Activated naive CD8-positive, alpha-beta T cell treated with anti-CD3 and anti-CD28 coated beads, Interleukin-2, amount 50 U/mL, for 24 hours (primary cell): ENCODE measurements at regions not wholly inside any gene's neighbourhood (a gene's known extent, or its start where the extent isn't known, plus 50 kb on each side); places are given as distances from the start of the nearest gene placed in this dataset.

Experiments used
- ATAC-seq: fragments of 150-1000 bp; cut with Tn5 transposase; one replicate; pipeline ENCODE4 v1.10.0; 2021
- DNase-seq: peaks from one replicate; pipeline ENCODE4 v3.0.0; 2021
- H3K27ac Mint-ChIP-seq: one replicate; pipeline ENCODE4 v1.8.0; 2021; ENCODE audit warnings: mild to moderate bottlenecking, mixed read lengths
- H3K27me3 Mint-ChIP-seq: one replicate; pipeline ENCODE4 v1.8.0; 2021; ENCODE audit warnings: mixed read lengths
- H3K36me3 Mint-ChIP-seq: one replicate; pipeline ENCODE4 v1.8.0; 2021; ENCODE audit warnings: low read depth, mixed read lengths
- H3K4me1 Mint-ChIP-seq: one replicate; pipeline ENCODE4 v1.8.0; 2021; ENCODE audit warnings: mixed read lengths
- H3K4me3 Mint-ChIP-seq: one replicate; pipeline ENCODE4 v1.8.0; 2021; ENCODE audit warnings: mild to moderate bottlenecking, moderate library complexity, mixed read lengths
- H3K9me3 Mint-ChIP-seq: one replicate; pipeline ENCODE4 v1.8.0; 2021; ENCODE audit warnings: mixed read lengths

- Mint-ChIP-seq H3K4me3 (no peak overlapping the region), H3K27me3 (peaks cover 7% of the 10 kb centered on the region), H3K27ac (no peak overlapping the region), H3K9me3 (no peaks in the 10 kb centered on the region), H3K4me1 (no peaks in the 10 kb centered on the region), H3K36me3 (no peaks in the 10 kb centered on the region)
- DNase-seq: no peak
- ATAC-seq: no peak
Observed at GRCh38 chr10:44757551-44758205, 153.5 kb upstream of the TMEM72 start.

GRCh38 chr10:44759122-44759521, 152.0 kb upstream of the TMEM72 start:
- Mint-ChIP-seq H3K4me1 (no peaks in the 10 kb centered on the region), H3K4me3 (no peak overlapping the region), H3K36me3 (no peaks in the 10 kb centered on the region), H3K27ac (no peak overlapping the region), H3K9me3 (no peaks in the 10 kb centered on the region), H3K27me3 (peaks cover 7% of the 10 kb centered on the region)
- ATAC-seq: no peak
- no peak for DNase-seq

DNA sequence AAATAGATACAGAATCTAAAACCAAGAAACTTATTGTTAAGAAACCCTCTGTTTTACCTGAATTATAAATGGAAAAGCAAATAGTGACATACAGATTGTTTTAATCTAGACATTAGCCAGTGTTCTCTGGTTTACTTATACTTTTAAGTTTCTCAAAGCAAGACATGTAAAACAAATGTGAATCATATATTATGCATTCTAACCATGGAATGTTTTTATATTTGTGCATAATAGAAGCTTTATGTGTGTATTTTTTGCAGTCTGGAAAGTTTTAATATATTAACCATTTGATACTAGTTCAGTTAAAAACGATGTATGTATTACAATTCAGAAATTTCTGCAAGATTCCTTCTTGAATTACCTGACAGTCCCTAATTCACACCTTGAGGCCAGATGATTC, 150.6 kb upstream of the TMEM72 start:
- no peaks in the 10 kb centered on the region for H3K36me3 Mint-ChIP-seq
- peaks cover 7% of the 10 kb centered on the region for H3K27me3 Mint-ChIP-seq
- no peaks in the 10 kb centered on the region for H3K9me3 Mint-ChIP-seq
- no peak overlapping the region for H3K27ac Mint-ChIP-seq
- DNase-seq (no peak), ATAC-seq (no peak)
- no peak overlapping the region for H3K4me3 Mint-ChIP-seq
- no peaks in the 10 kb centered on the region for H3K4me1 Mint-ChIP-seq

DNA sequence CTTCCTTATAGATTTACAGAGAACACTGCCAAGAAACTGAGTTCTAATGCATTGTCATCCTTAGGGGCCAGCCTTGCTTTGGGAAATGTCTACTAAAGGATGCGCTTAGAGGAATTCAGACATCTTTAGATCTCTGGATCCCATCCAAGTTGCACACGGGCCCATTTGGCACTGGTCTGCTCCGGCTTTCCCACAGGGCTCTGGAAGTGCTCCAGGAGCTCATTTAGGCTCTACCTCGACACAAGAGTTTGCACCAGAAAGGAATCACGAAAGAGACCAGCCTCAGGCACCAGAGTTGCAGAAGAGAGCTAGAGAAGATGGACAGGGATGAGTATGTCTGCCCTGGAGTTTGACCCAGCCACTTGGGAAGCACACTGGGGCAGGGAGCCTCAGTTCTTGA, 150.1 kb upstream of the TMEM72 start:
- Mint-ChIP-seq H3K27me3 (peaks cover 7% of the 10 kb centered on the region), H3K9me3 (no peaks in the 10 kb centered on the region), H3K4me1 (no peaks in the 10 kb centered on the region), H3K4me3 (no peak overlapping the region), H3K36me3 (no peaks in the 10 kb centered on the region), H3K27ac (no peak overlapping the region)
- ATAC-seq (no peak), DNase-seq (no peak)

DNA sequence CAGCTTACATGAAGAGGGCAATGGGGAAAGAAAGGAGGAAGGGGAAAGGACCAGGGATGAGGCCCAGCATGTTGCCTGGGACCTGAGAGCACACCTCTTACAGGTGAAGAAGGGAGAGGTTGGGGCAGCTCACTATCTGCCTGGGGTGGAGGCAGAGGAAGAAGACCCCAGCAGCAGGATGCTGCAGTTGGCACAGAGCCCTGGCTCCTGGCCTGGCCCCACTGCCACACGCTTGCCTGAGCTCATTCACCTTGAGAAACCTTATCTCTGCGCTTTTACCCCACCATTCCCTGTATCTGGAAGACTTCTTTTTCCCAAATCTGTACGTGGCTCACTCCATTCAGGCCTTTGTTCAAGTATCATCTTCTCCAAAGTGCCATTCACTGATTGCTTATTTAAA, 147.8 kb upstream of the TMEM72 start:
- no peak for ATAC-seq
- no peak overlapping the region for H3K27ac Mint-ChIP-seq
- no peak for DNase-seq
- H3K9me3 Mint-ChIP-seq: no peaks in the 10 kb centered on the region
- peaks cover 1% of the 10 kb centered on the region for H3K27me3 Mint-ChIP-seq
- no peak overlapping the region for H3K4me3 Mint-ChIP-seq
- no peaks in the 10 kb centered on the region for H3K36me3 Mint-ChIP-seq
- H3K4me1 Mint-ChIP-seq: no peaks in the 10 kb centered on the region

DNA sequence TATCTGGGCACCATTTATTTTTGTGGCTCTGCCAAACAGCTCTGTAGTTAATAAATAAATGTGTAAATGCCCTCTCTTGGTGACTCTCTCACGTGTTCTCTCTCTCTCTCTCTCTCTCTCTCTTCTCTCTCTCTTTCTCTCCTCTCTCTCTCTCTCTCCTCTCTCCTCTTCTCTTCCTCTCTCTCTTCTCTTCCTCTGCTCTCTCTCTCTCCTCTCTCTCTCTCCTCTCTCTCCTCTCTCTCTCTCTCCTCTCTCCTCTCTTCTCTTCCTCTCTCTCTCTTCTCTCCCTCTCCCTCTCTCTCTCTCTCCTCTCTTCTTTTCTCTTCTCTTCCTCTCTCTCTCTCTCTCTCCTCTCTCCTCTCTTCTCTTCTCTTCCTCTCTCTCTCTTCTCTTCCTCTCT, 145.8 kb upstream of the TMEM72 start:
- peaks cover 1% of the 10 kb centered on the region for H3K27me3 Mint-ChIP-seq
- H3K36me3 Mint-ChIP-seq: no peaks in the 10 kb centered on the region
- no peak overlapping the region for H3K4me3 Mint-ChIP-seq
- ATAC-seq (no peak), DNase-seq (no peak)
- no peak overlapping the region for H3K27ac Mint-ChIP-seq
- no peaks in the 10 kb centered on the region for H3K4me1 Mint-ChIP-seq
- H3K9me3 Mint-ChIP-seq: no peaks in the 10 kb centered on the region

DNA sequence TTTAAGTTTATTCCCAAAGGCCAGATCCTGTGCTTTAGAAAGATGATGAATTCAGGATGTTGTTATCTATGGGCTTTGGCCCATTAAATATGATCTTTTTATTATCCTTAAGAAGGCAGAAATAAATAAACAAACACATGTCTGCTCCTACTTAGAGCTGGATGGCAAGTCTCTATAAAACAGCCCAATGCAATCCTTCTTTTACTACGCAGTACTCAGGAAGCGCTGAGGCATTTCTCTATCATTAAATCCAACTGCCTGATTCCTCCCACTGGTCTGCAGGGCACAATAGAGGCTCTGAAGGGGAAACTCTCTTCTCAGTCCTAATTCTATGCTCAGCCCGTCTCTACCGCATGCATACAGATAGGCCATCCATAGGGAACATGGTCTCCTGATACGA, 144.5 kb upstream of the TMEM72 start:
- Mint-ChIP-seq H3K4me3 (no peak overlapping the region), H3K9me3 (no peaks in the 10 kb centered on the region), H3K27me3 (no peaks in the 10 kb centered on the region), H3K27ac (no peak overlapping the region), H3K4me1 (no peaks in the 10 kb centered on the region), H3K36me3 (no peaks in the 10 kb centered on the region)
- ATAC-seq: no peak
- no peak for DNase-seq

DNA sequence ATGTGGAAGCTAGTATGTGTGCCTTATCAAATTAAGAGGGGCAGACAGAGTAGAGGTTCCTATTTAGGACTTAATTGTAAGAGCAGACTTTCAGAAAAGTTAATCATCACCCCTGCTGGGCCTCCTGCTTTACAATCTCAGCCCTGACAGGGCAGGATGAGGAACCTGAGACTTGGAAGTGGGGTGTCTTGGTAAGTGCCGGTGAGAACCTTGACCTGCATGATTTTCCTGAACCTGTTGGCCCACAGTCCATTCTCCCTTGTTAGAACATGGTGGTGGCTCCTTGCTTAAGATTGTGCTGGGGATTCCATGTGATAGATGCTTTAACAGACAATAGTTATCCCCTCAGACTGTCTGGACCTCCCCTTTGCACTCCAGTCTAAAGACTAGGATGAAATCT, 141.7 kb upstream of the TMEM72 start:
- Mint-ChIP-seq H3K9me3 (no peaks in the 10 kb centered on the region), H3K27me3 (no peaks in the 10 kb centered on the region)
- ATAC-seq: no peak

DNA sequence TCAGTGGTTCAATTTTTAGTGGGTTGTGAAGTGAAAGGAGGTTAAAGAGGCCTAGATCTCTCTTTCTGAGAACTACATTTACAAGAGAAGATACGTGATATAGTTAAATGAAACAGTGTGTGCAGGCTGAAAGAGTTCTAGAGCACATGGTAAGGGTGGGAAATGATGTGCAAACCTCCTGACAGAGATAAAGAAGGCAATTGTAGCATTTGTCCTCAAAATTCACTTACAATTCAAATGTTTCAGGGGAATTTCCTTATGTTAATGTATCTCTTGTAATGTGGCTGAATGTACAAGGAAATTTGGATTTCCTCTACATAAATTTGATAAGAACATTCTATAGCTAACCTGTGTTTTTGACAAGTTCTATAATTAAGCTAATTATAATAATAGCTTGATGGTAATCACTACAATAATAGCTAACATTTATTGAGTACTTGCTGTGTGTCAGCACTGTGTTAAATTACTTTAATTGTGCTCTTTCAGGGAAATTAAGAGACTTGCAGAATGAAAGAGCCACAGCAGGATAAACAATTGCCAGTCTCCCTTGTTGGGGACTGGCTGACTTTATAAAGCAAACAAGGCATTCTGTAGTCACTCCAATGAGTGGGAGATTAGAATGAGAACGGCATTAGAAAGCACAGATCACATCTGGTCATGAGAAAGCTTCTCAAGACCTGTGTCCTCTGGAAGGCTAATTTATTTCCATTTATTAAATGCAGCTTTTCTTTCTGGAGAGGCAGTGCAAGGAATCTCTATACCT, 139.7 kb upstream of the TMEM72 start:
- H3K27ac Mint-ChIP-seq: no peak overlapping the region
- ATAC-seq (no peak), DNase-seq (no peak)
- H3K9me3 Mint-ChIP-seq: no peaks in the 10 kb centered on the region
- no peaks in the 10 kb centered on the region for H3K36me3 Mint-ChIP-seq
- H3K4me1 Mint-ChIP-seq: no peaks in the 10 kb centered on the region
- no peak overlapping the region for H3K4me3 Mint-ChIP-seq
- H3K27me3 Mint-ChIP-seq: no peaks in the 10 kb centered on the region

More for the DNA sequence above, 141.7 kb upstream of the TMEM72 start:
- H3K27ac Mint-ChIP-seq: no peak overlapping the region
- no peak overlapping the region for H3K4me3 Mint-ChIP-seq
- H3K4me1 Mint-ChIP-seq: no peaks in the 10 kb centered on the region
- no peak for DNase-seq
- H3K36me3 Mint-ChIP-seq: no peaks in the 10 kb centered on the region

GRCh38 chr10:44773565-44773964, 137.6 kb upstream of the TMEM72 start:
- Mint-ChIP-seq H3K27me3 (no peaks in the 10 kb centered on the region), H3K9me3 (no peaks in the 10 kb centered on the region), H3K4me3 (no peak overlapping the region), H3K36me3 (no peaks in the 10 kb centered on the region), H3K27ac (no peak overlapping the region), H3K4me1 (no peaks in the 10 kb centered on the region)
- no peak for ATAC-seq
- no peak for DNase-seq

GRCh38 chr10:44774676-44775401, 136.3 kb upstream of the TMEM72 start:
- Mint-ChIP-seq H3K27me3 (peaks cover 6% of the 10 kb centered on the region), H3K27ac (no peak overlapping the region), H3K9me3 (no peaks in the 10 kb centered on the region), H3K4me1 (no peaks in the 10 kb centered on the region), H3K4me3 (no peak overlapping the region), H3K36me3 (no peaks in the 10 kb centered on the region)
- no peak for ATAC-seq
- no peak for DNase-seq

GRCh38 chr10:44775402-44775741, 135.8 kb upstream of the TMEM72 start:
- Mint-ChIP-seq H3K4me3 (no peak overlapping the region), H3K9me3 (no peaks in the 10 kb centered on the region), H3K27me3 (peaks cover 6% of the 10 kb centered on the region), H3K27ac (no peak overlapping the region), H3K4me1 (no peaks in the 10 kb centered on the region), H3K36me3 (no peaks in the 10 kb centered on the region)
- no peak for ATAC-seq
- no peak for DNase-seq

GRCh38 chr10:44776181-44776580, 135.0 kb upstream of the TMEM72 start:
- H3K27me3 Mint-ChIP-seq: peaks cover 6% of the 10 kb centered on the region
- no peak overlapping the region for H3K27ac Mint-ChIP-seq
- no peaks in the 10 kb centered on the region for H3K36me3 Mint-ChIP-seq
- H3K4me1 Mint-ChIP-seq: no peaks in the 10 kb centered on the region
- H3K4me3 Mint-ChIP-seq: no peak overlapping the region
- no peak for ATAC-seq
- no peak for DNase-seq
- H3K9me3 Mint-ChIP-seq: no peaks in the 10 kb centered on the region

- Mint-ChIP-seq H3K27me3 (peaks cover 8% of the 10 kb centered on the region), H3K9me3 (no peaks in the 10 kb centered on the region), H3K4me1 (no peaks in the 10 kb centered on the region)
Observed at GRCh38 chr10:44779511-44779910, 131.6 kb upstream of the TMEM72 start.

GRCh38 chr10:44780426-44780825, 130.7 kb upstream of the TMEM72 start:
- H3K27ac Mint-ChIP-seq: no peak overlapping the region
- H3K27me3 Mint-ChIP-seq: peaks cover 8% of the 10 kb centered on the region
- ATAC-seq (no peak), DNase-seq (no peak)
- no peaks in the 10 kb centered on the region for H3K4me1 Mint-ChIP-seq
- no peaks in the 10 kb centered on the region for H3K9me3 Mint-ChIP-seq
- no peak overlapping the region for H3K4me3 Mint-ChIP-seq
- H3K36me3 Mint-ChIP-seq: no peaks in the 10 kb centered on the region

More at GRCh38 chr10:44779511-44779910, 131.6 kb upstream of the TMEM72 start:
- no peak for DNase-seq
- Mint-ChIP-seq H3K36me3 (no peaks in the 10 kb centered on the region), H3K27ac (no peak overlapping the region), H3K4me3 (no peak overlapping the region)
- ATAC-seq: no peak
